ENCODE measurements at regions not wholly inside any gene's neighbourhood (a gene's known extent, or its start where the extent isn't known, plus 50 kb on each side); places are given as distances from the start of the nearest gene placed in this dataset.

DNA sequence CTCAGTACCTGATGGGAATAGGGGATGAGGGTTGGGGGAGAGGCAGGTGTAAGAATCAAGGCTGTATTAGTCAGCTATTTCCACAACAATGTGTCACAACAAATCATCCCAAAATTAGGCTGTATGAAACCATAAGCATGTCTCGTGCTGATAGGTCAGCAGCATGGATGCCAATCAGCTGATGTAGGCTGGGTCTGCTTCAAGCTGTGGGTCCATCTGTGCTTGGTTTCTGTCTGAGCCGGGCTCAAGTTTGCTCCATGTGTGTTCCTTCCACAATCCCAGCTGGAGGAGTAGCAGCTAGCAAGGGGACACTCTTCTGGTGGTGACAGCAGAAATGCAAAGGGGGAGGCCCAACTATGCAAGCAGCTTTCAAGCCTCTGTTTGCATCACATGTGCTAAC, 97.9 kb upstream of the ZNF746 start:
- DNase-seq (no peak), ATAC-seq (ENCODE audit: insufficient read depth, low FRiP score) (no peak)
- Histone ChIP-seq H3K27ac (ENCODE audit: low read depth in 1 of 2, low read length in 1 of 2) (no peak overlapping the region), H3K36me3 (ENCODE audit: control insufficient read depth in 4 of 4, insufficient read depth in 4 of 4, low read length in 4 of 4) (peaks cover 6 to 40% (median 8%) of the 10 kb centered on the region in 4 donors), H3K4me3 (no peak overlapping the region), H3K4me1 (ENCODE audit: control insufficient read depth in 5 of 5, insufficient read depth in 5 of 5, low read length in 5 of 5) (peaks cover 0 to 2% (median 0%) of the 10 kb centered on the region in 5 donors), H3K27me3 (ENCODE audit: control insufficient read depth in 3 of 3, insufficient read depth in 3 of 3, low read length in 2 of 3) (no peaks in the 10 kb centered on the region), H3K9ac (ENCODE audit: insufficient read depth in 1 of 2, low read length in 2 of 2) (no peak overlapping the region), H3K9me3 (ENCODE audit: control insufficient read depth in 4 of 4, insufficient read depth in 3 of 4, low read length in 3 of 4) (no peaks in the 10 kb centered on the region)
- no peak for TF ChIP-seq CTCF (IDR thresholded peaks at IDR 0.05; ENCODE audit: control extremely low read depth, extremely low read depth)
- 96 to 100% methylated on average over 2 of the region's 2 CpGs for WGBS, 2 donors

- Histone ChIP-seq H3K4me3 (no peak overlapping the region), H3K27me3 (ENCODE audit: control insufficient read depth in 3 of 3, insufficient read depth in 3 of 3, low read length in 2 of 3) (no peaks in the 10 kb centered on the region), H3K4me1 (ENCODE audit: control insufficient read depth in 5 of 5, insufficient read depth in 5 of 5, low read length in 5 of 5) (peaks cover 0 to 2% (median 0%) of the 10 kb centered on the region in 5 donors), H3K9ac (ENCODE audit: insufficient read depth in 1 of 2, low read length in 2 of 2) (no peak overlapping the region), H3K27ac (ENCODE audit: low read depth in 1 of 2, low read length in 1 of 2) (no peak overlapping the region), H3K9me3 (ENCODE audit: control insufficient read depth in 4 of 4, insufficient read depth in 3 of 4, low read length in 3 of 4) (no peaks in the 10 kb centered on the region), H3K36me3 (ENCODE audit: control insufficient read depth in 4 of 4, insufficient read depth in 4 of 4, low read length in 4 of 4) (peaks cover 6 to 43% (median 8%) of the 10 kb centered on the region in 4 donors)
- DNase-seq (no peak), ATAC-seq (ENCODE audit: insufficient read depth, low FRiP score) (no peak)
- 97 to 98% methylated on average over 4 of the region's 4 CpGs for WGBS, 2 donors
- TF ChIP-seq CTCF (IDR thresholded peaks at IDR 0.05; ENCODE audit: control extremely low read depth, extremely low read depth), result no peak
Observed at GRCh38 chr7:149595078-149595477, 97.5 kb upstream of the ZNF746 start.

DNA sequence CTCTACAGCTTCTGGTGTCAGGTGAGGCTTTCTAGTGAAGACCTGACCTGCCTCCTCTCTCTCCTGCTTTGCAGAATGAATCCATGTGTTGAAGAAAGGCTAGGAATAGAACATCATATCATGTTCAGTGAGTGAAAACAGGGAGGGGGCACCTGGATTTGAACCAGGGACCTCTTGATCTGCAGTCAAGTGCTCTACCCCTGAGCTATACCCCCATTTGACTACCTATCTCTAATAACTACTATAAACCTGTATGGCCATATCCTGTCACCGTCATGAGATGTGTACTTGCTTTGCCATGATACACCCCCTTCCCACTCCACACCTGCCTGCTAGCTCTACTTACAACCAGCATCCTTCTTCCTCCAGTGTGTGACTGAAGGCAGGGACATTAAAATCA, 91.3 kb upstream of the ZNF746 start:
- Histone ChIP-seq H3K4me1 (ENCODE audit: control insufficient read depth in 5 of 5, insufficient read depth in 5 of 5, low read length in 5 of 5) (no peaks in the 10 kb centered on the region), H3K4me3 (no peak overlapping the region), H3K9ac (ENCODE audit: insufficient read depth in 1 of 2, low read length in 2 of 2) (no peak overlapping the region), H3K27ac (ENCODE audit: low read depth in 1 of 2, low read length in 1 of 2) (no peak overlapping the region), H3K36me3 (ENCODE audit: control insufficient read depth in 4 of 4, insufficient read depth in 4 of 4, low read length in 4 of 4) (peaks cover 8 to 35% (median 21%) of the 10 kb centered on the region in 4 donors), H3K27me3 (ENCODE audit: control insufficient read depth in 3 of 3, insufficient read depth in 3 of 3, low read length in 2 of 3) (no peaks in the 10 kb centered on the region), H3K9me3 (ENCODE audit: control insufficient read depth in 4 of 4, insufficient read depth in 3 of 4, low read length in 3 of 4) (peaks cover 0 to 5% (median 0%) of the 10 kb centered on the region in 4 donors)
- 88 to 96% methylated on average over 1 of the region's 1 CpG for WGBS, 2 donors
- DNase-seq (no peak), ATAC-seq (ENCODE audit: insufficient read depth, low FRiP score) (no peak)
- TF ChIP-seq CTCF (IDR thresholded peaks at IDR 0.05; ENCODE audit: control extremely low read depth, extremely low read depth), result no peak

Data from lung (tissue), 11 donors.